Loucy (cell line): ENCODE measurements at regions not wholly inside any gene's neighbourhood (a gene's known extent, or its start where the extent isn't known, plus 50 kb on each side); places are given as distances from the start of the nearest gene placed in this dataset.
"Not testable (repeated sequence)": the region's sequence is repeated elsewhere in the genome, so short reads cannot be mapped to it uniquely, and the experiment has no call there.

Experiments used
- H2AFZ ChIP-seq: fragments of 200-600 bp; sonication (generic); 2 replicates; pipeline ENCODE4 v1.6.0; 2016; ENCODE audit warnings: antibody characterized with exemption, mild to moderate bottlenecking, low read length, moderate library complexity
- H3F3A ChIP-seq: fragments of 200-600 bp; 2 replicates; pipeline ENCODE4 v1.6.0; 2016; ENCODE audit warnings: antibody characterized with exemption, low read depth, mild to moderate bottlenecking
- H3K27me3 ChIP-seq: fragments of 200-600 bp; sonication (generic); 2 replicates; pipeline ENCODE4 v1.6.1; 2014; ENCODE audit warnings: low read length, mild to moderate bottlenecking; ENCODE audit not compliant: insufficient read depth, poor library complexity, severe bottlenecking
- H3K36me3 ChIP-seq: fragments of 200-600 bp; sonication (generic); 2 replicates; pipeline ENCODE4 v1.6.1; 2016; ENCODE audit warnings: low read length; ENCODE audit not compliant: insufficient read depth
- H3K4me1 ChIP-seq: fragments of 200-600 bp; sonication (generic); 2 replicates; pipeline ENCODE4 v1.5.1; 2014; ENCODE audit warnings: low read length, mild to moderate bottlenecking; ENCODE audit not compliant: insufficient read depth, poor library complexity, severe bottlenecking
- H3K4me2 ChIP-seq: fragments of 200-600 bp; sonication (generic); 2 replicates; pipeline ENCODE4 v1.6.0; 2014; ENCODE audit warnings: antibody characterized with exemption, low read length, low read depth, mild to moderate bottlenecking; ENCODE audit not compliant: poor library complexity, severe bottlenecking
- H3K4me3 ChIP-seq: fragments of 200-600 bp; sonication (generic); 2 replicates; pipeline ENCODE4 v1.5.1; 2014; ENCODE audit warnings: low read length, mild to moderate bottlenecking, mixed read lengths; ENCODE audit not compliant: poor library complexity, severe bottlenecking
- H3K79me2 ChIP-seq: fragments of 200-600 bp; sonication (generic); 2 replicates; pipeline ENCODE4 v1.6.1; 2014; ENCODE audit warnings: low read length; ENCODE audit not compliant: insufficient read depth
- H3K9ac ChIP-seq: fragments of 200-600 bp; sonication (generic); 2 replicates; pipeline ENCODE4 v1.6.0; 2014; ENCODE audit warnings: mild to moderate bottlenecking, low read depth, low read length, moderate library complexity; ENCODE audit not compliant: poor library complexity, severe bottlenecking
- H3K9me2 ChIP-seq: fragments of 200-600 bp; sonication (generic); replicated peaks from 2 replicates; pipeline ENCODE4 v1.6.1; 2016; ENCODE audit warnings: low read depth, low read length, mixed read lengths
- H3K9me3 ChIP-seq: fragments of 200-600 bp; sonication (generic); 2 replicates; pipeline ENCODE4 v1.6.1; 2014; ENCODE audit warnings: mild to moderate bottlenecking, antibody characterized with exemption, low read length, low read depth; ENCODE audit not compliant: insufficient read depth
- H4K20me1 ChIP-seq: fragments of 200-600 bp; sonication (generic); 2 replicates; pipeline ENCODE4 v1.6.0; 2014; ENCODE audit warnings: antibody characterized with exemption, low read length, mild to moderate bottlenecking; ENCODE audit not compliant: insufficient read depth, poor library complexity, severe bottlenecking
- CTCF ChIP-seq: fragments of 200-600 bp; sonication (generic); conservative IDR thresholded peaks from 2 replicates; pipeline ENCODE4 v1.5.1; 2014; ENCODE audit warnings: mild to moderate bottlenecking, antibody characterized with exemption, low read length
- EZH2phosphoT487 ChIP-seq: fragments of 200-600 bp; IDR thresholded peaks from 2 replicates; pipeline ENCODE4 v1.6.1; 2018; ENCODE audit warnings: antibody characterized with exemption, mild to moderate bottlenecking, moderate library complexity, borderline replicate concordance

- no peak for TF ChIP-seq EZH2phosphoT487
- TF ChIP-seq CTCF: no peak
- H2AFZ ChIP-seq: 0 out of 2 replicates have a peak overlapping the region, but pooled peaks have one; percentile 21
Observed at GRCh38 chr6:137808836-137809315, 58.2 kb upstream of the TNFAIP3 start.

GRCh38 chr6:137809895-137810553 lies 57.0 kb upstream of the TNFAIP3 start:
- not testable (repeated sequence) for H3K9me3 ChIP-seq, H2AFZ ChIP-seq, H3K79me2 ChIP-seq, H4K20me1 ChIP-seq, H3F3A ChIP-seq, H3K36me3 ChIP-seq, H3K27me3 ChIP-seq, H3K9me2 ChIP-seq
- Histone ChIP-seq H3K9ac (peak overlapping the region; percentile 70), H3K4me2 (peak overlapping the region; percentile 66), H3K4me3 (peak overlapping the region; percentile 52), H3K4me1 (peaks cover 55% of the 10 kb centered on the region)

More at GRCh38 chr6:137808836-137809315, 58.2 kb upstream of the TNFAIP3 start:
- no peaks in the 10 kb centered on the region for H3K79me2 ChIP-seq
- peaks cover 55% of the 10 kb centered on the region for H3K4me1 ChIP-seq
- H3F3A ChIP-seq: no peaks in the 10 kb centered on the region
- no peak overlapping the region for H3K9ac ChIP-seq
- H3K4me2 ChIP-seq: no peak overlapping the region
- no peaks in the 10 kb centered on the region for H3K9me3 ChIP-seq
- H3K9me2 ChIP-seq: no peaks in the 10 kb centered on the region
- H3K36me3 ChIP-seq: no peaks in the 10 kb centered on the region
- H4K20me1 ChIP-seq: no peaks in the 10 kb centered on the region
- no peaks in the 10 kb centered on the region for H3K27me3 ChIP-seq
- no peak overlapping the region for H3K4me3 ChIP-seq

DNA sequence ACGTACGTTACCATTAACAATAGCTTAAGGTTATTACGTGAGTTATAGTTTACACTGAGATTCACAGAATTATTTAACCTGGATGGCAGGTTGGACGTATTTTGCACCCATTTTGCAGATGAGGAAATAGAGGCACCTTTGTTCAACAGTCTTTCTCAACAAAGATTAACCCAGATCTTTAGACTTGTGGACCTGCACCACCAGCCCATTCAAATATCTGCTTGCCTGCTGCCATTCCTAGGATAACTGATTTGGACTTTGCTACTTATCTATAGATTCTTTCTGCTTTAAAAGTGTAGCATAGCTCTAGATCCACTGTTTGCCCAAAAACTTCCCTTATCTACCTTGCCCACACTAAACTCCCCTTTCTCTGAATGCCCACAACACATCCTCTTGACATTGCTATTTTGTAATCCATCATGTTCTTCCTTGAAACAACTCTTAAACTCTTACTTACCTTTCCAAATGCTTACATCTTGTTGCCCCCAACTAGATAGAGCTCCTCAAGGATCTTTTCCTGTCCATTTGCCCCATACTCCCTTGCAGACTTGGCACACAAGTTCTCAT lies 56.4 kb upstream of the TNFAIP3 start:
- Histone ChIP-seq H3K9me2 (no peaks in the 10 kb centered on the region), H3K9ac (peak overlapping the region; percentile 70), H4K20me1 (no peaks in the 10 kb centered on the region), H3K36me3 (no peaks in the 10 kb centered on the region), H3F3A (no peaks in the 10 kb centered on the region), H3K9me3 (no peaks in the 10 kb centered on the region), H3K4me2 (peak overlapping the region; percentile 66), H3K27me3 (no peaks in the 10 kb centered on the region), H3K4me3 (peak overlapping the region; percentile 52), H2AFZ (0 out of 2 replicates have a peak overlapping the region, but pooled peaks have one; percentile 21), H3K79me2 (no peaks in the 10 kb centered on the region), H3K4me1 (peaks cover 56% of the 10 kb centered on the region)
- TF ChIP-seq CTCF: no peak
